UCSD-AML1 (cell line): ENCODE measurements at regions not wholly inside any gene's neighbourhood (a gene's known extent, or its start where the extent isn't known, plus 50 kb on each side); places are given as distances from the start of the nearest gene placed in this dataset.

Source experiments
- DNase-seq: peaks from one replicate; lab custom pipeline; 2025; ENCODE audit not compliant: unreplicated experiment; lab: John Stamatoyannopoulos, UW

DNA sequence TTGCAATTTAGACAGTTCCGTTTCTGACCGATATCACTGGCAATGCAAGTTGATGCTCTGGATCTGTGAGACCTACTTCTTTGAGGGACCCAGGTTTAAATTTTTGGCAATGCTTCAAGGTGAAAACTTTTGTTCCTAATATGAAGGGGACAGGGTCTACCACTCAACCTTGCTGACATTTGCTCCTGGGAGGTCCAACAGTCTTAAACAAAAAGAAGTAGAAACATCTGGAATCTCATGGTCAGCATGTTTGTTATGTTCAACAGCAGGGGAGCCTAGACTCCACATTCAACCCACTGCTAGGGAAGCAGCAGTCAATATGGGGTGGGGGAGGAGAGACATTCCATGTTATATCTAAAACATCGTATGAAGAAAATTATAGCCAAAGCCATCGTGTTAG is 196.4 kb downstream of the SIM1 start:
- no peak for DNase-seq

DNA sequence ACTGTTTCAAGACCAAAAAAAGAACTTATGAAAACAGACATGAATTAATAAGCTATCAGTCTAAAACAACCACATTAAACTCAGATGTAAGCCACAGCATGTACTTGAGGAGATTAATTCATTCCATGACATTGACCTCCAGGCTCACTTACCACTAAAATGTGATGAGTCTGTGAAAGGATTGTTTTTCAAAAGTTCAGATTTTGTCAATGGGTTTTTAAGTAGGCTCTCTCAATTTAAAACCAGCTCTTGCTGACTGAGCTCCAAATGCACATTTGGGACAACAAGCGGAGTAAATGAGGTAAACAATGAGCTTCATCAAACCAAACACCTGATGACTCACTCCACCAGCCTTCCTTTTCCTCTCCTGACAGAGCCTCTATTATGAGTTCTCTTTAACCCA is 197.0 kb downstream of the SIM1 start:
- no peak for DNase-seq

DNA sequence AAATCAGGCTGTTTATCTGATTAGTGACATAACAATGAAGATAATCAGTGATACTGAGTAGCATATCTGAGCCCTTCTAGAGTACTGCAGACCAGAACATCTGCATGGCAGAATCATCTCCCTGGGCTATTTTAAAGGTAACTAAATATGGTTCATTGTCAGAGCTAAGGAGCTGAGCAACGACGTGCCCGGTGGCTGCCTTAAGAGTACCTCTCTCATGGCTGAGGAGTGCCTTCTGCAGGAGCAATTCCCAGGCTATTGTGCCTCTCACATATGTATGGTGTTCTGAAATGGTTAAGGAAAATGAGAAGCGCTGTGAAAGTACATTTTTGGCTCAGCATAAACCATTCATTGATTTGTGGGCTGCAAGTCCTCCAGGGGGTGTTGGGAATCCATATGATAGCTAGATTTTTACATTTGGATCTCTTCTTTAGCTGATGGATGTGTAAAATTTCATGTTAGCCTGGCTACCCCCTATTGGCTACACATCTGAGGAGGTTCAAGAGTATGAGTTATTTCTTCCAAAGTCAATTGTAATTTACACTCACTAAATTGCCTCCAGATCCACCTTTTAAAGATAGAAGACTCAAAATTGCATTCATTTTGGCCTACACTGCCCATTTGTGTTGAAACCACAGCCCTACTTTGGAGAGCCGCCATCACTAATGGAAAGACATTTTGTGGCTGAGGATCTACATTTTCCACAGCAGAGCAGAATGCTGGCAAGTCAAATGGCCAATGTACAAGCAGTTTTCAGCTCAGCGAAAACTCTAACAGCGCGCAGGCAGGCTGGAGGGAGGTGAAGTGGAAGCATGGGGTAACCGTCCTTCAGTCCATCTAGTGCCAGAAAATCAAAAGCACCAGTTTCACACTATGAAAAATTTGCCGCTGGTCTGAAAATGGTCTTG is 198.0 kb downstream of the SIM1 start:
- DNase-seq = no peak

DNA sequence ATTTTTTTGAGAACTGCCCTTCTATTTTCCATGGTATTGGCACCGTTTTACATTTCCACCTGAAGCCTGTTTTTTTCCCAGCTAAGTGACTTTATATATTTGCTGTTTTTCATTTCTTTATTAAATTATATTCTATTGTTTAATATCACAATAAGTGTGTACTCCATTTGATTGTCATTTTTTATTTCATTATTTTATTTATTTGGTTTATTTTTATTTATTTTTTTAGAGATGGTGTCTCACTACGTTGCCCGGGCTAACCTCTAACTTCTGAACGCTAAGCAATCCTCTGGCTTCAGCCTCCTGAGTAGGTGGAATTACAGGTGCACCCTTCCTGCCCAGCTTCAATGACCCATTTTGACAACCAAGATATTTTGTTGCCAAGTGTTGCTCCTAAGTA is 202.6 kb downstream of the SIM1 start:
- no peak for DNase-seq

DNA sequence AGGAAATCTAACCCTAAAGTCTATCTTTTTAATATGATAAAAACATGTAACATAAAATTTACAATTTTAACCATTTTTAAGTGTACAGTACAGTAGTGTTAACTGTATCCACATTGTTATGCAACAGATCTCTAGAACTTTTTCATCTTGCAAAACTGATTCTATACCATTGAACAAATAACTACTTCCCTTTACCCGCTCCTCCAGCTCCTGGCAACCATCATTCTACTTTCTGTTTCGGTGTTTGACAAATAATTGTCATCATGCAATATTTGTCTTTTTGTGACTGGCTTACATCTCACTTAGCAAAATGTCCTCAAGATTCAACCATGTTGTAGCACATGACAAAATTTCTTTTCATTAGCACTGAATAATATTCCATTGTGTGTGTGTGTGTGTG is 203.2 kb downstream of the SIM1 start:
- no peak for DNase-seq

DNA sequence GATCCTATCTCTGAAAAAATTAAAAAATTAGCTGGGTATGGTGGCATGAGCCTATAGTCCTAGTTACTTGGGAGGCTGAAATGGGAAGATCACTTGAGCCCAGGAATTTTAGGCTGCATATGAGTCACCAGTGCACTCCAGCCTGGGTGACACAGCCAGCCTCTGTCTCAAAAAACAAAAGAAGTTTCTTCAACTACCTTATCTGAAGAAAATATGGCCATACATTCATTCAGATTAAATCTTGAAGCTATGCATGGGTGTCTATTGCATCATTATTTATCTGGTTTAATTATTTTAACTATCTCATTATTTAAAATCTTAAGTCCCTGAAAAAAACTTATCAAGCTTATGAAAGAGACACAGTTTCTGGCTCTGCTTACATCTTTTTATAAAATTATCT is 204.1 kb downstream of the SIM1 start:
- DNase-seq = no peak

DNA sequence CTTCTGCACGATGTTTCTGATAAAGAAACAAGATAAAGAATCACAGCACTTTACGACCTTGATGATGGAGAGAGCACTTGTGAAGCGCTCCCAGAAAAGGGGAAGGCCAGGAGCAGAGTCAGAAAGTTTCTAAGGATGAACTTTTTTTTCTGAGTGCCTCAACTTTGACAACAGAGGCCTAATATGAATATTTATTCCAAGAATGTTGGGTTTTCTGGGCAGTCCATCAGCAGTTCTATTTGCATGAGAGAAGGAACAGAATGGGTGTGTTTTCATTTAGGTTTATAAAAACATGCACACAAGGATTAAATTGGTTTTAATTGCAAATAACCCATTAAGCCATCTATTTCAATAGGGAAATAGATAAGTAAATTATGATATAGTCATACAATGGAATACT is 204.9 kb downstream of the SIM1 start:
- no peak for DNase-seq

DNA sequence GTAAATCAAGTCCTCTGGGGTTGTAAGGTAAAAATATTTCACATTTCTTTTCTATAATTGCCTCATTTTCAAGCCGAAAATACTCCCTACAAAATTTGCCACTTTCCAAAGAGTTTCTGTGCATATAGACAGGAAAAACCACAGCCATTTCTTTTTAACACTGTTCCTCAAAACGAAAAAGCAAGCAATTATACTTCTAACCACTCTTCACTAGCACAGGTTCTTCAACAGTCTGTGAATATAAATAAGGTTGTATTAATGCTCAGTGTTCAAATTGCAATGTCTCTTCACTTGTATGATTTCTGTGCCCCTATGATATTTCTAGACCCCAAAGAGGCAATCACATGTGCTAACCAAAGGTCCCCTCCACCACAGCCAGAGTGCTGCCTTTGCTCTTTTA is 206.0 kb downstream of the SIM1 start:
- DNase-seq = no peak

DNA sequence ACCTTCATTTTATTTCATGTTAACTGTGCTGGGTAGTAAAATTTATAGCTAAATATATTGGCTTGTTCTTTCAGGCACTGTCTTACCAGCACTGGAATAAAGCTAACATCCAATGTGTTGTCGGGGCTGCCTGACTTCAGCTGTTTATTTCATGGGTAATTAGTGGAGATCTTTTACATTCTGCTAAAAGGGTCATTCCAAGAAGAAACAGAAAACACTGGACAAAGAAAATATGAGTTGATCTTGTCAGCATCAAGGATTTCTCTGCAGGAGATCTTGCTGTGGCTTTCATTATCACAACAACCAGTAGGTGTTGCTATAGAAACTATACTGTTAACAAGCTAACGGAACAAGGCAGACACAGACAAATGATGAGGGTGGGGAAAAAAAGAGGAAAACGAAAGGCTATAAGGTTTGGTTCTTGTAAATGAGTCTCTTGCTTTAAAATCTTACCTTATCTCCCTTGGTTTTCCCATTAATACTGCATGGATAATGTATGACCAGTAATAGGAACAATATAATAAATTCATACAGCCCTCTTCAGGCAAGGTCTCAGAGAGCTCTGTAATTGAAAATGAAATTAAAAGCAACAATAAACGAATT is 206.8 kb downstream of the SIM1 start:
- DNase-seq = no peak

DNA sequence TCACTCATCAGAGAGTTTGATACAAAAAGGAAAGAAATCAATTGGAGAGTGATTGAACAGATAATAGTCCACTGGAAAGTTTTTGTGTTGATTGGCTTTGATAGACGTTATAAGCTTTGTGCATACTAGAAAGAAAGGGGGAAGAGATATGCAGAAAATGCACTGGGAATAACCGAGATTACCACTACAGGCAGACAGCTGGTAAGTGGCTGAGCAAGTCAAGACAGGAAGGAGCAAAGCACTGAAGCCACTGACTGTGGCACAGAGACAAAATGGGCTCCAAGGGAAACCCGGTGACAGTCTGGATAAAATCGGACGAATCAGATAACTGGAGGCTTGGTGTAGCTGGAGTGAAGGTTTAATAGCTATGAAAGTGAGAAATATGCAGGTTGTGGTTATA is 209.0 kb downstream of the SIM1 start:
- no peak for DNase-seq

DNA sequence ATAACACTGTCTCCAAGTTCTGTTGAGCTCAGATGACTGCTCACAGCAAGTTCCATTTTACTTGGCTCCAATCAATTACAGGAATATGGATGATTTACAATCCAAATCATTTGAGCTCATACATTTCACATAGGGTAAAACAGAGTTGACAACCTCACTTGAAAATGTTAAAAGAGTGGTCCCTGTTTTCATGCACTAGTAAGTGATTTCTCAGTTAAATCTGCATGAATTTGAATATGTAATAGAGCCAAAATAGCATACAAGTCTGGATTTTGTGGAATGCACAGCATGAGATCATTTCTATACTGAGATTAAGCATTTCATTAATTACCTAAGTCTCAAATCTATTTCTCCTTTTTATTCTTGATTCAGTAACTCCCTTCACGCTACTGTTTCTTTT is 217.6 kb downstream of the SIM1 start:
- DNase-seq = no peak

DNA sequence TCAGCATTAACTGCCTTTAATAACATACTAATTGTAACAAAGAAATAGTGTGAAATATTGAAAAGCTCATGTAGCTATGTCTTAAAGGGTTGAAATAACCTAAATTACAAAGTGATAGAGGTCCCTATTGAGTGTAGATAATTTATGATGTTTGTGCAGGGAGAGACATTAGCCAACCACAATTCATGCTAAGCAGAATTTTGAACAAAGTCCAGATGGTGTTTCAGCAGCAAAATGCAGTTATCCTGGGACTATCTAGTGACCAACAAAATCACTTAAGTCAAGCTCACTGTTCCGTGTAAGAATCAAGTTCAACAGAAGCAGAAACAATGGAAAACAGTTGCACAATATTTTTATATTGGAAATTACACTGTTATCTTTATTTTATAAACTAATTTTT is 218.5 kb downstream of the SIM1 start:
- no peak for DNase-seq

DNA sequence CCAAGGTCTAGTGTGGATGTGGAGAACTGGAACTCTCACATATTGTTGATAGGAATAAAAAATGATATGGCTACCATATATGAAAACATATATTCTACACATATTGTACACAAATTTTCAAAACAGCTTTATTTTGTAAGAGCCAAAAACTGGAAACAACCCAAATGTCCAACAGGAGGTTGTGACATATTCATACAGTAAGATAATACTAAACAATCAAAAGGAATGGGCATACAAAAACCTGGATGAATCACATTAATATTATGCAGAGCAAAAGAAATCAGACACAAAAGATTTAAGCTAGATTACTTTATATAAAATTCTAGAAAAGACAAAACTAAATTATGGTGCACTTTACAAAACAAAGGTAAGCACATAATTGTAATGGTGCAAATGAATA is 223.9 kb downstream of the SIM1 start:
- no peak for DNase-seq

DNA sequence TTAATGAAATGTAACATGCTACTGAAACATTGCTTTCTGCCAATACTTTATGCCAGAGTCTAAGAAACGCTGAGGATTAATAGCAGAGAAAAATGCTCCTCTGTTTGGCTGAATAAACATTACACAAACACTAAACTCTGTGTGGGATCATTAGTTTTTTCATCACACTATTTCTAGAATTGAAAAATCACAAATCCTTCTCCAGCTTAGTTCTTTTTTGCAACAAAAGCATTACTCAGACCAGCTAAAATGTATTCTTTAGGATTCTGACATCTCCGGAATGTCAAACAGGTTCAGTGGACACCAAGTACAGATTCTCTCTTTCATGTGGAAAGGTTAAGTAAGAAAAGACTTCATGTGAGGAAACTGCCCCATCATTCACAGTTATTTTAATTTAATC is 226.9 kb downstream of the SIM1 start:
- no peak for DNase-seq

DNA sequence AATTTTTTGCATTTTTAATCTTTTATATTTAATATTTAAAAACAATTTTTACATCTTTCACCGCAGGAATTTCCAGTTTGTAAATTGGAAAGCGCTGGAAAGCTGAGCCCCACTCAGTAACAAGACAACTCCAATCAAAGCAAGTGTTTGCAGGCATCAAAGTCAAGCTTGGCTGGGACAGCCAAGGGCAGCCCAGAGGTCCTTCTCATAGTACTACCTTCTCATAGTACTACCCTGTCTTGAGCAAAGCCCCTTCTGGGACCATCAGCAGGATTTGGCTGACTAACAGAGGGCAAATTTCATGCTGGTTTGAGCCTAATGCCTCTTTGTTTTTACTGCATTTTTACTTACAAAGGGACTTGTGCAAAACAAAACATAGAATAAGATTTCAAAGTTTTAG is 228.3 kb downstream of the SIM1 start:
- no peak for DNase-seq

DNA sequence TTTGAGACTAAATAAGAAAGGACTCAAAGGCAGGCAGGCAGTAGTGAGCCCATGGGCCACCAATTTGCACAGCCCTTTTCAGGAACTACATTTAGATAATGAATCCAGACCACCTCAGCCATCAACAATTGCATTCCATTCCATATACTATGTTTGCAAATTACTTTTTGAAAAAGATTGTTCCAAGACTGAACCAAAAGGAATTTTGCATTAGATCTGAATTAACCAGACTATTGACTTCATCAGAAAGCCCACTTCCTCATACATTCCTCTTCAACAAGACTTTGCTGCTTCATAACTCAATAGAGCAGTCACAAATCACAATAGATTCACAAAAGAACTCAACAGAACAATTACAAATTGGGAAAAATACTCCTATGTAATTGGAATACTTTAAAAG is 229.1 kb downstream of the SIM1 start:
- no peak for DNase-seq

DNA sequence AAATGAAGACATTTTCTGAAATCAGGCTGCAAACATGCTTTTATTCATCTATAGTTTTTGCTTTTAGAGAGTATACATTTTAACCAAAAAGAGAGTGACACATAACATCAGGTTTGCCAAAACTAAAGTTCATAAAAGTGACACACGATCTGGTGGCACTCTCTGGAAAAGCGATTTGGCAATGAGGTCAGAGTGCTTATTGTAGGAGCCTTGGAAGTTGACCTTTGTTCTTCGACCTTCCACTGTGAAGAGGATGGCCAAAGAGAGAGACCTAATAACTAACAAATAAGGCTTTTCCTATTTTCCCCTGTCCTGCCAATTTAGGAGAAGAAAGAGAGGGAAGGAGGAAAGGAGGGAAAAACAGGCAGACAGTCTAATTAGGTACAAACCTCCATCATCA is 230.1 kb downstream of the SIM1 start:
- no peak for DNase-seq

DNA sequence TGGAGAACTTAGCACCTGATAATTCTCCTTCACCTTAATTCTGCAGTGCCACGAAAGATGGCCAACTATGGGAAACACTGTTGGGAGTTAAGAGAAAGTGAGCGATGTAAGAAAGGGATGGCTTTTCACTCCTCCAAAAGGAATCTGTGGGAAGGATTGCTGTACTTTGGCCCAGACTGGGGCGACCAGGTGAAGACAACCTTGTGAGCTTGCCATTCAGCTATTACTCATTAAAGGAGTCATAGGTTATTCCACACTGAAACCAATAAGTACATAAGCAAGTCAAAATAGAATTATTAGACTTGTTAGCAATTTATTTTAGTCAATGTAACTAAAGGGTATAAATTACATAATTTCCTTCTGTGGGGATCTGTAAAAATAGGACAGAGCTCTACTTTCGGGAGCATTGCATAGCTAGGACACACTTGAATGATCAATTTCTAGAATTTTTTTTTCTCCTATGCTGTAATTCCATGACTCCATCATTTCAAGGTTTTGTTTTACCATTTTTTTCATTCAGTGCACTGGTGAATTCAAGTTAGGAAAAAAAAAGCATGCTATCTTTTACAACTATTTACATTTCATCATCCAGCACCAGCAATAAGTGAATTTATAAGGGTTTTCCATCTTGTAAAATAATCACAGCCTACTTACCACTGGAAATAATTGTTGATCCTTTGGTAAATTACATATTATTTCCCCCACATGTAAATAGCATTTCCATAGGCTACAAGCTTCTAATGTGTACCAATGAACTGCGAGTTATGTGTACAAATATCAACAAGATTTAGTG is 231.7 kb downstream of the SIM1 start:
- no peak for DNase-seq

DNA sequence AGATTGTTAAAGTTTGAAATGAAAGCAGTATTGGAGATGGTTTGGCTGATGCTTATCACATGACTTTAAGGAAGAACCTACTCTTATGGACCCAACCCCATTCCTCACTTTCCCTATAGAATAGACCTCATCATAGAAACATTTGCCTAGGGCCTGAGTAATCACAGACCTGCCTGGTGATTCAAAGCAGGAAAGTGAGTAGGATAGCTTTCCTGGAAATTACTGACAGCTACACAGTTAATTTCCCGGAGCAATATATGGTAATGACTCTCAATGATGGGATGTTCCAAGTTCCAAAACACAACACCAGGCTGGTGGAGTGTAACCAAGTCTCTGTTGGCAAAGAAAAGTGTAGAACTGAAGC is 233.8 kb downstream of the SIM1 start:
- no peak for DNase-seq

DNA sequence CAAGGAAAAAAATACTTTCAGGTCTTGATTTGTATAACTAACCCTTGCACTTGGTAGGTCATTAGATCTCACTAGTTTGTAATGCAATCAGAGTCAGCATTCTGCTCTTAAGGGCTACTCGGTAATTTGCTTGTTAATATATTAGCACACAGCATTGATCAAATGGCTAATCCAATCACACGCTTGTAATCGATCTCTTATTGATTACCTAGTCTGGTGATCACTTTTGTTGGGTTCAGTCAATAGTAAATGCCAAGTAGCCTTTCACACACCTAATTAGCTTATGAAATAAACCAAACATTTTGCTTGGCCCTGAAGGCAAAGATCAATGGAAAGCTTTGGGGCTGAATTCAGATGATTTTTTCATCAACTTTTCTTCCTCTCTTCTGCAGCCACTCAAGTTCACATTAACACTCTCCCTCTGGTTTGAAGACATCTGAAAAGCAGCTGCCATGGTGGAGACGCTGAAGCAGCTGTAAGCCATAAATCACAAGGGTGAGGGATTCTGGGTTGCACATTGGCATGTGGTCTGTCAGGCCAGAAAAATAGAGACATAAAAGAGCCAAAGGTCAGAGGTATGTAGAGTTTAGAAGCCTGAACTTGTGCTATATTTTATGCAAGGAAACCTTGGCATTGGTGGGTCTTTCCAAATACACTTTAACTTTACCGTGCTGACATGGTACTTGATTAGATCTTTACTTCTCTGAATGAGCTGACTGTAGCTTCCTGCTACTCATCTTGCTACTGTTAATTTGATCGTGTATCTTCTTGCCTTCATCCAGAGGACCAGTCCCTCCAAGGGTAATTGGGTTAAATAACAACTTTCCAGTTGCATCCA is 234.4 kb downstream of the SIM1 start:
- no peak for DNase-seq

DNA sequence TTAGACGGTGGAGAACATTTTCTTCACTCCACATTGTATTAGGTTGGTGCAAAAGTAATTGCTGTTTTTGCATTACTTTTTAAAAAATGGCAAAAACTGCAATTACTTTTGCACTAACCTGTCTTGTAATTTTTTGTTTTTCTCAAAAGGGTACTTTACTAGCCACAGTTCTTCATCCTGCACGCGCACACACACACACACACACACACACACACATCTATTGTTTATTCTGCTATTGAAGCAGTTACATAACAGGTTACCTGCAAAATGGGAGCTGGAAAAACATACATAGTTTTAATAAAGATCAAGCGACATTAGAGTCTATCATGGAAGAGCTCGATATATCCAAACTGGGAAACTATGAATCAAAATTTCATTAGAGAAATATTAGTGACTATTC is 235.2 kb downstream of the SIM1 start:
- DNase-seq = no peak
